ENCODE measurements at regions not wholly inside any gene's neighbourhood (a gene's known extent, or its start where the extent isn't known, plus 50 kb on each side); places are given as distances from the start of the nearest gene placed in this dataset.

- no peak for DNase-seq (ENCODE audit: low read depth in 2 of 2)
Measured at GRCh38 chr6:169946971-169947370, 195.5 kb downstream of the ERMARD start.

- no peak for DNase-seq (ENCODE audit: low read depth in 2 of 2)
Measured at GRCh38 chr6:169945117-169945516, 193.7 kb downstream of the ERMARD start.

- no peak for DNase-seq (ENCODE audit: low read depth in 2 of 2)
Measured at GRCh38 chr6:169944415-169944814, 193.0 kb downstream of the ERMARD start.

GRCh38 chr6:169944061-169944337 lies 192.6 kb downstream of the ERMARD start:
- no peak for DNase-seq (ENCODE audit: low read depth in 2 of 2)

GRCh38 chr6:169943241-169944060 lies 192.0 kb downstream of the ERMARD start:
- DNase-seq (ENCODE audit: low read depth in 2 of 2), result no peak

- no peak for DNase-seq (ENCODE audit: low read depth in 2 of 2)
Measured at GRCh38 chr6:169942173-169942572, 190.8 kb downstream of the ERMARD start.

GRCh38 chr6:169940481-169941271 lies 189.3 kb downstream of the ERMARD start:
- DNase-seq (ENCODE audit: low read depth in 2 of 2), result no peak

- no peak for DNase-seq (ENCODE audit: low read depth in 2 of 2)
Measured at GRCh38 chr6:169939554-169940164, 188.2 kb downstream of the ERMARD start.

GRCh38 chr6:169938731-169939130 lies 187.3 kb downstream of the ERMARD start:
- no peak for DNase-seq (ENCODE audit: low read depth in 2 of 2)

- DNase-seq (ENCODE audit: low read depth in 2 of 2), result no peak
Measured at GRCh38 chr6:169938262-169938701, 186.9 kb downstream of the ERMARD start.

GRCh38 chr6:169937389-169938261 lies 186.2 kb downstream of the ERMARD start:
- no peak for DNase-seq (ENCODE audit: low read depth in 2 of 2)

GRCh38 chr6:169936355-169936975 lies 185.0 kb downstream of the ERMARD start:
- no peak for DNase-seq (ENCODE audit: low read depth in 2 of 2)

GRCh38 chr6:169935861-169936260 lies 184.4 kb downstream of the ERMARD start:
- no peak for DNase-seq (ENCODE audit: low read depth in 2 of 2)

- no peak for DNase-seq (ENCODE audit: low read depth in 2 of 2)
Measured at GRCh38 chr6:169935348-169935718, 183.9 kb downstream of the ERMARD start.

GRCh38 chr6:169934699-169935347 lies 183.4 kb downstream of the ERMARD start:
- DNase-seq (ENCODE audit: low read depth in 2 of 2), result no peak

- no peak for DNase-seq (ENCODE audit: low read depth in 2 of 2)
Measured at GRCh38 chr6:169933839-169934698, 182.6 kb downstream of the ERMARD start.

- no peak for DNase-seq (ENCODE audit: low read depth in 2 of 2)
Measured at GRCh38 chr6:169933251-169933821, 181.9 kb downstream of the ERMARD start.

- no peak for DNase-seq (ENCODE audit: low read depth in 2 of 2)
Measured at GRCh38 chr6:169932491-169932890, 181.1 kb downstream of the ERMARD start.

- DNase-seq (ENCODE audit: low read depth in 2 of 2), result no peak
Measured at GRCh38 chr6:169931261-169931660, 179.8 kb downstream of the ERMARD start.

GRCh38 chr6:169930799-169931198 lies 179.4 kb downstream of the ERMARD start:
- DNase-seq (ENCODE audit: low read depth in 2 of 2), result no peak

Measured in fibroblast of skin of left quadriceps (primary cell).